ENCODE measurements at regions not wholly inside any gene's neighbourhood (a gene's known extent, or its start where the extent isn't known, plus 50 kb on each side); places are given as distances from the start of the nearest gene placed in this dataset.
"Not testable (repeated sequence)": the region's sequence is repeated elsewhere in the genome, so short reads cannot be mapped to it uniquely, and the experiment has no call there.

DNA sequence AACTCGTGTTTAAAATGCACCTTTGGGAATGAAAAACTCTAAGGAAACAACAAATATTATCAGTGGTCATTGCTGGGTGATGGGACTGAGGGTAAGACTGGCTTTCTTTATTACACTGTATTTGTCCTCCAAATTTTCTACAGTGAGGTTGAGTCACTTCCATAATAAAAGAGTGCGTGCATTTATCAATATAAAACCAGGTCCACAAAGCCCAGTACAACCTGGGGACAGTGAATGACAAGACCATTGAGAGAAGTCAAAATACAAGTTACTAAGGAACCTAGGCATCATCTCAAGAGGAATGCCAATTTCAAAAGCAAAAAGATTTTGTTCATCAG, 76.4 kb downstream of the MAGED4 start:
- no peak for DNase-seq (ENCODE audit: low read depth)

DNA sequence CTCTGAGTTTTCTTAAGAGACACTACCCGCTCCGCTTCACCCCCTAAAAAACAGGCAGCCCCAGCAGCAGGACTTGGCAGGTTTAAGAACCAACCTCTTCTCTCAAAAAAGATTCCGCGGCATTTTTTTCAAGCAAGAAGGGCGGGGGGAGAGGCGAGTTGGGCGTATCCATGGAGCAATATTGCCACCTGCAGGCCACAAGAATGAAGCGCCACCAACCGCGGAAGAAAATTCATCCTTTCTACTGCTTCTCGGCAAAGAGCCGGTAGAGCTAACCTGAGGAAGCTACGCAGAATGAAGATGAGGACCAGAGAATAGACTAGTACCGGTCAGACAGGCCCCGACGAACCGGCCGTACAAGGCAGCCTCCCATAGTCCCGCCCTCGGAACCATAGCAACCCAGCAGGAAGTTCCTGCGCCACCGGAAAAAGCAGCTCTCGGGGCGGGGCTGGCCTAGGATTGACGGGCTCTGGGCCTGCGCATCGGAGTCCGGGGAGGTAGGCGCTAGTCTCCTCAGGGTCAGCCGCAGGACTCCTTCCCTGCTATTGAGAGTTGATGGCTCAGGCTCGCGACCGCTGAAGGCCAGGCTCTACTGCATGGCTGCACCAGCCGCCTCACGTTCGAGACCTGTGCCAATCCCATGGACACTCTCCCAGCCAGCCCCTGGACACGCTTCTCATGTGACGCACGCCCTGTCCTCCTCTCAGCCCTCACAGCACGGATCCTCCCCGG, 76.9 kb downstream of the MAGED4 start:
- DNase-seq (ENCODE audit: low read depth) = peak; percentile 90

GRCh38 chrX:52262195-52262546, 77.5 kb downstream of the MAGED4 start:
- no peak for DNase-seq (ENCODE audit: low read depth)

DNA sequence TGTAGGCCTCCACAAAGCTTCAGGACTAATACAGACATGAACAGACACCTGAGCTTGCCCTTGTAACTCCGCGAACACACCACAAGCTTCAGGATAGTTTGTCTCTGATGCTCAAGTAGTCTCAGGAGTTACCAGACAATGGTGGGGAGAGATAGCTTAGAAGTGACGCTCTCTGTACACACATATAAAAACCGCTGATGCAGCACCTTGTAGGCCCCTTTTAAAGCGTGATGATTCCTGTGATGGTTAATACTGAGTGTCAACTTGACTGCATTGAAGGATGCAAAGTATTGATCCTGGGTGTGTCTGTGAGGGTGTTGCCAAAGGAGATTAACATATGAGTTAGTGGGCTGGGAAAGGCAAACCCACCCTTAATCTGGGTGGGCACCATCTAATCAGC, 78.7 kb downstream of the MAGED4 start:
- DNase-seq (ENCODE audit: low read depth) = no peak

GRCh38 chrX:52265713-52266112, 81.0 kb downstream of the MAGED4 start:
- no peak for DNase-seq (ENCODE audit: low read depth)

GRCh38 chrX:52268502-52268901, 83.8 kb downstream of the MAGED4 start:
- not testable (repeated sequence) for DNase-seq (ENCODE audit: low read depth)

GRCh38 chrX:52270453-52271116, 85.9 kb downstream of the MAGED4 start:
- DNase-seq (ENCODE audit: low read depth) = no peak

- DNase-seq (ENCODE audit: low read depth) = peak; percentile 7
Measured at GRCh38 chrX:52271206-52271605, 86.5 kb downstream of the MAGED4 start.

DNA sequence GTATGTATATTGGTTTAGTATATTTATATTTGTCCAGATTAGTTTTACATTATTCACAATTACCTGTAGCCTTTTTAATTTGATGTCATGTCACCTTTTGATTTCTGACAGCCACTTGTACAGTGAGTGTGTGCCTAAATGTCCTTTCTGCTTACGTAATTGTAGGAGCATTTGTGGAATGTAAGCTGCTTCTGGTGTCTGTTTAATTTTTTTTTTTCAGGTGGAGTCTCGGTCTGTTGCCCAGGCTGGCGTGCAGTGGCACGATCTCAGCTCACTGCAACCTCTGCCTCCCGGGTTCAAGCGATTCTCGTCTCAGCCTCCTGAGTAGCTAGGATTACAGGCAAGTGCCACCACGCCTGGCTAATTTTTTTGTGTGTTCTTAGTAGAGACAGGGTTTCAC, 91.2 kb upstream of the XAGE2 start:
- no peak for DNase-seq (ENCODE audit: low read depth)

- DNase-seq (ENCODE audit: low read depth) = no peak
Measured at GRCh38 chrX:52280812-52281211, 88.0 kb upstream of the XAGE2 start.

DNA sequence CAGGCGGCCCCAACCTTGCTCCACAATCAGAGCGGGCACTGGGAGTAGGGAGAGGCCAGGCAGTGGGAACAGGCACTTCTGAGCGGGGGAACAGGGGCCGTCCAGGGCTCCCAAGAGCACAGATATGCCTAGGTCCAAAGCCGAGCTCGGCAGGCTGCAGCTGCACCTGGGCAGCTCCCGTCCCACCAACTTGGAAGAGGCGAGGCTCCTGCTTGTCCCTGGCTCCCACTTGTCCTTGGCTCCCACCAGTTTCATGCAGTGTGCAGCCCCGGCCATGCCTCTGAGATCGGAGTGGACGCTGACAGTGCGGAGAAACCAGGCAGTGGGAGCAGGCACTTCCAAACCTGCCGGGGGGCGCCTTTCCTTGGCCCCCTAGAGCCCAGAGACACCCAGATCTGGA, 84.0 kb upstream of the XAGE2 start:
- no peak for DNase-seq (ENCODE audit: low read depth)

GRCh38 chrX:52298968-52299367, 69.9 kb upstream of the XAGE2 start:
- DNase-seq (ENCODE audit: low read depth) = not testable (repeated sequence)

DNA sequence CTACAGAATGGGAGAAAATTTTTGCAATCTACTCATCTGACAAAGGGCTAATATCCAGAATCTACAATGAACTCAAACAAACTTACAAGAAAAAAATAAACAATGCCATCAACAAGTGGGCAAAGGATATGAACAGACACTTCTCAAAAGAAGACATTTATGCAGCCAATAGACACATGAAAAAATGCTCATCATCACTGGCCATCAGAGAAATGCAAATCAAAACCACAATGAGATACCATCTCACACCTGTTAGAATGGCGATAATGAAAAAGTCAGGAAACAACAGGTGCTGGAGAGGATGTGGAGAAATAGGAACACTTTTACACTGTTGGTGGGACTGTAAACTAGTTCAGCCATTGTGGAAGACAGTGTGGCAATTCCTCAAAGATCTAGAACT, 60.3 kb upstream of the XAGE2 start:
- not testable (repeated sequence) for DNase-seq (ENCODE audit: low read depth)
